ENCODE measurements at regions not wholly inside any gene's neighbourhood (a gene's known extent, or its start where the extent isn't known, plus 50 kb on each side); places are given as distances from the start of the nearest gene placed in this dataset.

GRCh38 chr1:189960769-189961168 lies 516.9 kb downstream of the BRINP3 start:
- DNase-seq (ENCODE audit: low spot score) = no peak
- no peak for TF ChIP-seq CTCF (IDR thresholded peaks at IDR 0.05; ENCODE audit: extremely low read depth, missing control alignments)

- no peak for DNase-seq (ENCODE audit: low spot score)
- no peak for TF ChIP-seq CTCF (IDR thresholded peaks at IDR 0.05; ENCODE audit: extremely low read depth, missing control alignments)
These were observed 515.5 kb downstream of the BRINP3 start for GRCh38 chr1:189962181-189962580.

GRCh38 chr1:189970331-189971230 lies 507.1 kb downstream of the BRINP3 start:
- no peak for TF ChIP-seq CTCF (IDR thresholded peaks at IDR 0.05; ENCODE audit: extremely low read depth, missing control alignments)
- DNase-seq (ENCODE audit: low spot score) = no peak

- DNase-seq (ENCODE audit: low spot score) = no peak
- no peak for TF ChIP-seq CTCF (IDR thresholded peaks at IDR 0.05; ENCODE audit: extremely low read depth, missing control alignments)
These were observed 506.0 kb downstream of the BRINP3 start for GRCh38 chr1:189971656-189972055.

GRCh38 chr1:189977184-189977583 lies 500.5 kb downstream of the BRINP3 start:
- no peak for DNase-seq (ENCODE audit: low spot score)
- no peak for TF ChIP-seq CTCF (IDR thresholded peaks at IDR 0.05; ENCODE audit: extremely low read depth, missing control alignments)

- no peak for TF ChIP-seq CTCF (IDR thresholded peaks at IDR 0.05; ENCODE audit: extremely low read depth, missing control alignments)
- no peak for DNase-seq (ENCODE audit: low spot score)
These were observed 494.3 kb downstream of the BRINP3 start for GRCh38 chr1:189983166-189983890.

GRCh38 chr1:189986516-189986915 lies 491.1 kb downstream of the BRINP3 start:
- no peak for DNase-seq (ENCODE audit: low spot score)
- no peak for TF ChIP-seq CTCF (IDR thresholded peaks at IDR 0.05; ENCODE audit: extremely low read depth, missing control alignments)
